Adrenal gland (tissue), 9 donors: ENCODE measurements at regions not wholly inside any gene's neighbourhood (a gene's known extent, or its start where the extent isn't known, plus 50 kb on each side); places are given as distances from the start of the nearest gene placed in this dataset.
"Not testable (repeated sequence)": the region's sequence is repeated elsewhere in the genome, so short reads cannot be mapped to it uniquely, and the experiment has no call there.

Experiments used
- DNase-seq, 7 donors: peaks; one replicate each; pipeline ENCODE4 v3.0.0-alpha.2; 2019 to 2020
- H3K27ac ChIP-seq, 5 donors: fragments of 200-600 bp; sonication (generic) in 4 of 5; 1 replicate in 3 of 5; 2 replicates in 2 of 5; pipeline versions ENCODE4 v1.5.1 to v1.8.0; 2016 to 2020; ENCODE audit warnings: mild to moderate bottlenecking in 1 of 5
- H3K27me3 ChIP-seq: fragments of 200-600 bp; 2 replicates; pipeline ENCODE4 v1.8.0; 2021
- H3K36me3 ChIP-seq, 2 donors: fragments of 200-600 bp; replicated peaks in 1 of 2; 1 replicate in 1 of 2; 2 replicates in 1 of 2; pipeline versions ENCODE4 v1.5.1 to v1.8.0; 2018 to 2022
- H3K4me1 ChIP-seq, 2 donors: fragments of 200-600 bp; replicated peaks in 1 of 2; 1 replicate in 1 of 2; 2 replicates in 1 of 2; pipeline versions ENCODE4 v1.5.1 to v1.8.0; 2018 to 2021
- H3K4me3 ChIP-seq, 4 donors: fragments of 200-600 bp; sonication (generic) in 3 of 4; one replicate each; pipeline ENCODE4 v1.5.1; 2016 to 2018
- H3K9me3 ChIP-seq, 3 donors: fragments of 200-600 bp; sonication (generic) in 1 of 3; replicated peaks in 1 of 3; 1 replicate in 2 of 3; 2 replicates in 1 of 3; pipeline versions ENCODE4 v1.5.1 to v1.8.0; 2016 to 2021
- POLR2A ChIP-seq, 2 donors: fragments of 450-650 bp; IDR thresholded peaks; one replicate each; pipeline ENCODE4 v1.6.1; 2017; ENCODE audit warnings: antibody characterized with exemption in 2 of 2, mild to moderate bottlenecking in 2 of 2, moderate library complexity in 1 of 2
- WGBS, 4 donors: extraction: QIAGEN DNeasy Blood & Tissue Kit in 2 of 4; methylation state at CpG; one replicate each; pipeline versions ENCODE4 v1.1.5 to v1.1.7; 2013 to 2017; 5-methylcytosine and 5-hydroxymethylcytosine counted together
- intact Hi-C, 2 donors: fragments of 100-400 bp; cut with DNase I; formaldehyde crosslinking; loops; one replicate each; pipeline versions ENCODE4 v1.14.1 to v1.15.0; 2022 to 2023
- TF ChIP-seq, protein P1 (sequence below), 6 experiments: fragments of 450-650 bp in 4 of 6; fragments of 200-600 bp in 2 of 6; sonication (generic) in 1 of 6; IDR thresholded peaks; 1 replicate in 5 of 6; 2 replicates in 1 of 6; pipeline versions ENCODE4 v1.5.1 to v1.8.0; 2016 to 2021; ENCODE audit warnings: antibody characterized with exemption in 6 of 6, mild to moderate bottlenecking in 2 of 6, moderate library complexity in 1 of 6
- donor health status: healthy with polysubstance abuse.
- donor health status: Bipolar disorder and iron deficiency.
- donor health status: DM: yes; HTN: yes; CAD: no.
- donor health status: DM: no; HTN: no; CAD: no.
- donor health status: DM: no; HTN: no; CAD: no.

DNA sequence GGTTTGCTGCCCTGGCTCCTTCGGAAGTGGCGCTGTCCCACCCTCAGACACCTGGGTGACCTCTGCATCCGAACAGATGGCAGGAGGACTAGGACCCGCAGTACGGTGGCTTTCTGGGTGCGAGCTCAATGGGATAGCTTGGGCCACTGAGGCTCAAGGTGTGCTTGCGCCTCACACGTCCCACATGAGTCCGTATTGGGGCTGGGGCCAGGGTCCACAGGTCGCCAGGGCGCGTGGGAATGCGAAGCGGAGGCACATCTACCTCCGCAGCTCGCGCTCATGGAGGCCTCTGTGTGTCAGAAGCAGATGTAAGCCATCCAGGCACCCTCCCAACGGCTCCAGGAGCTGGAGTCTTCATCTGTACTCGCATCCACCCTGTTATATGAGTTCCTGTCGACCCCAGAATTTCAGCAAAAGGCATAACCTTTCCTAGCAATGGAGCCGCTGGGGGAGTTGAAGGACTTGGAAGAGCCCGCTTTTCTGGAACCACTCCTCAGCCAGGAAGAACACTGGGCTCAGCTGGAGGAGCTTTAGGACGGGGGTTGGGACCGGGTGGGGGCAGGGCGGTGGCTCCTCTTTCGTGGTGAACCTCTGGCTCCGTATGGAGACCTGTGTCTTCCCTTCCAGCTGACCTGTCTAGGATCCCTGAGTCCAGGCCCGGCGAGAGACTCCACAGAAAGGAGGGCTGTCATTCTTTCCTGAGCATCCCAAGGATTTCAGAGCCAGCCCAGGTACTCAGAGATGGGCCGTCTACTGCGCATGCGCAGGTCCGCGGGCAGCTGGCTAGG is 1932.8 kb upstream of the DEFB115 start:
- H3K36me3 ChIP-seq, intact Hi-C loops, H3K4me3 ChIP-seq, H3K27me3 ChIP-seq, H3K27ac ChIP-seq, H3K4me1 ChIP-seq, DNase-seq, H3K9me3 ChIP-seq: not testable (repeated sequence)
- 47 to 81% (median 70%) methylated on average over 26 to 34 of the region's 34 CpGs for WGBS, 4 donors

GRCh38 chr20:29325304-29325640 is 1932.2 kb upstream of the DEFB115 start:
- no peak for DNase-seq
- H3K27ac ChIP-seq, result no peak overlapping the region
- H3K36me3 ChIP-seq, result no peaks in the 10 kb centered on the region
- intact Hi-C loops, result no loop called here
- H3K27me3 ChIP-seq, result peaks cover under 1% of the 10 kb centered on the region
- TF ChIP-seq, protein P1, sequence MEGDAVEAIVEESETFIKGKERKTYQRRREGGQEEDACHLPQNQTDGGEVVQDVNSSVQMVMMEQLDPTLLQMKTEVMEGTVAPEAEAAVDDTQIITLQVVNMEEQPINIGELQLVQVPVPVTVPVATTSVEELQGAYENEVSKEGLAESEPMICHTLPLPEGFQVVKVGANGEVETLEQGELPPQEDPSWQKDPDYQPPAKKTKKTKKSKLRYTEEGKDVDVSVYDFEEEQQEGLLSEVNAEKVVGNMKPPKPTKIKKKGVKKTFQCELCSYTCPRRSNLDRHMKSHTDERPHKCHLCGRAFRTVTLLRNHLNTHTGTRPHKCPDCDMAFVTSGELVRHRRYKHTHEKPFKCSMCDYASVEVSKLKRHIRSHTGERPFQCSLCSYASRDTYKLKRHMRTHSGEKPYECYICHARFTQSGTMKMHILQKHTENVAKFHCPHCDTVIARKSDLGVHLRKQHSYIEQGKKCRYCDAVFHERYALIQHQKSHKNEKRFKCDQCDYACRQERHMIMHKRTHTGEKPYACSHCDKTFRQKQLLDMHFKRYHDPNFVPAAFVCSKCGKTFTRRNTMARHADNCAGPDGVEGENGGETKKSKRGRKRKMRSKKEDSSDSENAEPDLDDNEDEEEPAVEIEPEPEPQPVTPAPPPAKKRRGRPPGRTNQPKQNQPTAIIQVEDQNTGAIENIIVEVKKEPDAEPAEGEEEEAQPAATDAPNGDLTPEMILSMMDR (IDR thresholded peaks at IDR 0.05), result no peak
- TF ChIP-seq POLR2A (IDR thresholded peaks at IDR 0.05), result no peak
- H3K9me3 ChIP-seq, result no peaks in the 10 kb centered on the region
- no peaks in the 10 kb centered on the region for H3K4me1 ChIP-seq
- no peak overlapping the region for H3K4me3 ChIP-seq
- WGBS, 4 donors, result 52 to 79% (median 62%) methylated on average over 18 to 20 of the region's 20 CpGs

DNA sequence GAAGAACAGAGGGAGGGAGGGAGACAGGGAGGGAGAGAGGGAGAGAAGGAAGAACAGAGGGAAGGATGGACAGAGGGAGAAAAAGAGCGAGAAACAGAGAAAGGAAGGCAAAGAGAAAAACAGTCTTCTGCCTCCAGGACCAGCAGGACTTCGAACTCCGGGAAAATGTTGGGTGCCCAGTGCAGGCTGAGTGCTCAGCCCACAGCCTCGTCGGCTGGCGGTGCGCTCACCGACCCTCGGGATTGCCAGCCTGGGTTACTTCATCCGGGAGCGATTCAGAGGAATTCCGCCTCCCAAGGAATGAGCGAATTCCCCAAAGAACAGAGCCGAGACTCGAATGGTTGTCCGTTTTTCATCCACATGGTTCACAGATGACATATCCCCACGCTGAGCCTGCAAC is 1931.7 kb upstream of the DEFB115 start:
- H3K9me3 ChIP-seq, DNase-seq, H3K36me3 ChIP-seq, H3K4me3 ChIP-seq, H3K27ac ChIP-seq, H3K4me1 ChIP-seq, H3K27me3 ChIP-seq, intact Hi-C loops: not testable (repeated sequence)
- WGBS, 4 donors, result 39 to 80% (median 67%) methylated on average over 14 to 16 of the region's 17 CpGs

- TF ChIP-seq, protein P1 (IDR thresholded peaks at IDR 0.05), result no peak
- intact Hi-C loops, result no loop called here
- H3K9me3 ChIP-seq, result no peaks in the 10 kb centered on the region
- H3K27me3 ChIP-seq, result peaks cover 4% of the 10 kb centered on the region
- H3K27ac ChIP-seq, result no peak overlapping the region
- no peak for DNase-seq
- no peaks in the 10 kb centered on the region for H3K4me1 ChIP-seq
- no peak overlapping the region for H3K4me3 ChIP-seq
- no peaks in the 10 kb centered on the region for H3K36me3 ChIP-seq
- 66 to 76% (median 71%) methylated on average over 27 of the region's 27 CpGs for WGBS, 4 donors
Observed at GRCh38 chr20:29326376-29327070, 1930.9 kb upstream of the DEFB115 start.

GRCh38 chr20:29327600-29328420 is 1929.7 kb upstream of the DEFB115 start:
- H3K27ac ChIP-seq, intact Hi-C loops, H3K4me1 ChIP-seq, H3K4me3 ChIP-seq, H3K9me3 ChIP-seq, H3K27me3 ChIP-seq, H3K36me3 ChIP-seq: not testable (repeated sequence)
- TF ChIP-seq, protein P1 (IDR thresholded peaks at IDR 0.05), result peak in 1 of 6 experiments; percentile 30
- 28 to 52% (median 36%) methylated on average over 32 to 33 of the region's 33 CpGs for WGBS, 4 donors
- peak in 1 of 7 donors; percentile 17 for DNase-seq

DNA sequence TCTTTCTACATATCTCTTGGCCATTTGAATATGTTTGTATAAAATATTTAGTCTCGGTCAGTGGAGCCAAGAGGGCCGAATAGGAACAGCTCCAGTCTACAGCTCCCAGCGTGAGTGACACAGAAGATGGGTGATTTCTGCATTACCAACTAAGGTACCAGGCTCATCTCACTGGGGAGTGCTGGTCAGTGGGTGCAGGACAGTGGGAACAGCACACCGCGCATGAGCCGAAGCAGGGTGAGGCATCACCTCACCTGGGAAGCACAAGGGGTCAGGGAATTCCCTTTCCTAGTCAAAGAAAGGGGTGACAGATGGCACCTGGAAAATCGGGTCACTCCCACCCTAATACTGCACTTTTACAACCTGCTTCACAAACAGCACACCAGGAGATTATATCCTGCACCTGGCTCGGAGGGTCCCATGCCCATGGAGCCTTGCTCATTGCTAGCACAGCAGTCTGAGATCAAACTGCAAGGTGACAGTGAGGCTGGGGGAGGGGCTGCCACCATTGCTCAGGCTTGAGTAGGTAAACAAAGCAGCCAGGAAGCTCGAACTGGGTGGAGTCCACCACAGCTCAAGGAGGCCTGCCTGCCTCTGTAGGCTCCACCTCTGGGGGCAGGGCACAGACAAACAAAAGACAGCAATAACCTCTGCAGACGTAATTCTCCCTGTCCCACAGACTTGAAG is 1926.9 kb upstream of the DEFB115 start:
- DNase-seq, H3K4me3 ChIP-seq, H3K27me3 ChIP-seq, H3K4me1 ChIP-seq, intact Hi-C loops, H3K36me3 ChIP-seq, H3K27ac ChIP-seq, H3K9me3 ChIP-seq: not testable (repeated sequence)
- 48 to 54% (median 52%) methylated on average over 10 of the region's 10 CpGs for WGBS, 4 donors
